WTC11 (cell line): ENCODE measurements at regions not wholly inside any gene's neighbourhood (a gene's known extent, or its start where the extent isn't known, plus 50 kb on each side); places are given as distances from the start of the nearest gene placed in this dataset.

Experiments
- ATAC-seq: fragments of 200-7000 bp; cut with Tn5 transposase; 2 replicates; pipeline ENCODE4 v1.10.0; 2021; ENCODE audit warnings: mild to moderate bottlenecking, moderate library complexity
- CTCF ChIA-PET: fragments of 300-600 bp; sonication (Branson Sonifier 250); formaldehyde crosslinking; loops from one replicate; lab custom pipeline; 2021; ENCODE audit warnings: antibody characterized with exemption; lab: Charles Lee
- POLR2A ChIA-PET: fragments of 350-600 bp; sonication (Branson Sonifier 250); formaldehyde crosslinking; loops from one replicate; lab custom pipeline; 2021; ENCODE audit warnings: antibody characterized with exemption; lab: Charles Lee
- DNase-seq: peaks from one replicate; pipeline ENCODE4 v3.0.0; 2021; ENCODE audit warnings: low spot score
- H3K27ac Mint-ChIP-seq: 2 replicates; pipeline ENCODE4 v1.8.0; 2021; ENCODE audit warnings: mixed read lengths
- H3K27me3 Mint-ChIP-seq: 2 replicates; pipeline ENCODE4 v1.8.0; 2021; ENCODE audit warnings: low read depth, mild to moderate bottlenecking, moderate library complexity, mixed read lengths
- H3K36me3 Mint-ChIP-seq: 2 replicates; pipeline ENCODE4 v1.8.0; 2021; ENCODE audit warnings: mixed read lengths
- H3K4me1 Mint-ChIP-seq: 2 replicates; pipeline ENCODE4 v1.8.0; 2022; ENCODE audit warnings: mixed read lengths
- H3K4me3 Mint-ChIP-seq: 2 replicates; pipeline ENCODE4 v1.8.0; 2021; ENCODE audit warnings: mild to moderate bottlenecking, moderate library complexity, mixed read lengths
- H3K9me3 Mint-ChIP-seq: 2 replicates; pipeline ENCODE4 v1.8.0; 2021; ENCODE audit warnings: mixed read lengths
- AFF4 ChIP-seq: sonication (generic); formaldehyde crosslinking; IDR thresholded peaks from 2 replicates; pipeline ENCODE4 v1.8.1; 2023; ENCODE audit warnings: mild to moderate bottlenecking, missing genetic modification reagents, borderline replicate concordance
- CDX4 ChIP-seq: fragments of 250-450 bp; sonication (Bioruptor Pico); IDR thresholded peaks from 2 replicates; pipeline ENCODE4 v1.9.0; 2021; ENCODE audit warnings: moderate library complexity, mild to moderate bottlenecking, inconsistent platforms, borderline replicate concordance
- E2F1 ChIP-seq: sonication (generic); formaldehyde crosslinking; IDR thresholded peaks from 2 replicates; pipeline ENCODE4 v1.8.0; 2022; ENCODE audit warnings: mild to moderate bottlenecking, missing genetic modification reagents
- GABPB1 ChIP-seq: sonication (generic); formaldehyde crosslinking; IDR thresholded peaks from 2 replicates; pipeline ENCODE4 v1.8.1; 2023; ENCODE audit warnings: mild to moderate bottlenecking, missing genetic modification reagents
- JAZF1 ChIP-seq: fragments of 250-450 bp; sonication (Bioruptor Pico); IDR thresholded peaks from 2 replicates; pipeline ENCODE4 v1.9.0; 2021; ENCODE audit warnings: moderate library complexity, mild to moderate bottlenecking, inconsistent platforms
- MYBL2 ChIP-seq: sonication (generic); formaldehyde crosslinking; IDR thresholded peaks from 2 replicates; pipeline ENCODE4 v1.8.1; 2023; ENCODE audit warnings: mild to moderate bottlenecking, moderate library complexity, missing genetic modification reagents
- NFYB ChIP-seq: sonication (generic); formaldehyde crosslinking; conservative IDR thresholded peaks from 2 replicates; pipeline ENCODE4 v1.8.0; 2022; ENCODE audit warnings: low read depth, missing genetic modification reagents
- NR3C1 ChIP-seq: sonication (generic); formaldehyde crosslinking; conservative IDR thresholded peaks from 2 replicates; pipeline ENCODE4 v1.8.1; 2023; ENCODE audit warnings: low read depth, mild to moderate bottlenecking, missing genetic modification reagents
- PREB ChIP-seq: sonication (generic); formaldehyde crosslinking; IDR thresholded peaks from 2 replicates; pipeline ENCODE4 v1.8.1; 2022; ENCODE audit warnings: mild to moderate bottlenecking, missing genetic modification reagents, moderate library complexity, borderline replicate concordance
- PRRX2 ChIP-seq: fragments of 250-450 bp; sonication (Bioruptor Pico); IDR thresholded peaks from 2 replicates; pipeline ENCODE4 v1.8.0; 2021; ENCODE audit warnings: mild to moderate bottlenecking
- USF1 ChIP-seq: sonication (generic); formaldehyde crosslinking; IDR thresholded peaks from 2 replicates; pipeline ENCODE4 v1.8.0; 2022; ENCODE audit warnings: mild to moderate bottlenecking, missing genetic modification reagents
- USF2 ChIP-seq: sonication (generic); formaldehyde crosslinking; IDR thresholded peaks from 2 replicates; pipeline ENCODE4 v1.8.1; 2023; ENCODE audit warnings: mild to moderate bottlenecking, missing genetic modification reagents, moderate library complexity
- ZMAT4 ChIP-seq: fragments of 250-450 bp; sonication (Bioruptor Pico); IDR thresholded peaks from 2 replicates; pipeline ENCODE4 v1.9.0; 2021; ENCODE audit warnings: mild to moderate bottlenecking
- ZNF317 ChIP-seq: sonication (generic); formaldehyde crosslinking; IDR thresholded peaks from 2 replicates; pipeline ENCODE4 v1.8.1; 2023; ENCODE audit warnings: low read depth, mild to moderate bottlenecking, moderate library complexity, missing genetic modification reagents, borderline replicate concordance
- ZNF425 ChIP-seq: fragments of 250-450 bp; sonication (Bioruptor Pico); conservative IDR thresholded peaks from 2 replicates; pipeline ENCODE4 v1.9.0; 2021; ENCODE audit warnings: mild to moderate bottlenecking
- ZNF532 ChIP-seq: fragments of 250-450 bp; sonication (Bioruptor Pico); IDR thresholded peaks from 2 replicates; pipeline ENCODE4 v1.9.0; 2021; ENCODE audit warnings: mild to moderate bottlenecking, borderline replicate concordance

GRCh38 chr12:114241973-114242434 lies 163.9 kb downstream of the TBX5 start:
- Mint-ChIP-seq H3K4me3 (no peak overlapping the region), H3K27ac (no peak overlapping the region), H3K36me3 (0 out of 2 replicates have a peak, but pooled peaks cover 2% of the 10 kb centered on the region), H3K9me3 (peaks cover 9% of the 10 kb centered on the region), H3K27me3 (no peaks in the 10 kb centered on the region; the same call in 1 of the 2 replicates), H3K4me1 (peaks cover 32% of the 10 kb centered on the region)
- ATAC-seq (peak; percentile 64), DNase-seq (no peak)
- CTCF ChIA-PET = interaction anchor here (1.2 kb wide), 2 partner anchors 16 to 60 kb away, joined by 3 to 4 read pairs; no protein-coding TSS in a partner anchor
- POLR2A ChIA-PET = interaction anchor here (0.7 kb wide), 1 partner anchor 167 kb away, joined by 3 read pairs; no protein-coding TSS in a partner anchor
- no peak for TF ChIP-seq ZNF317 (CRISPR knock-in tag)
- peak; percentile 87 for TF ChIP-seq USF2 (CRISPR knock-in tag)
- TF ChIP-seq PREB (CRISPR knock-in tag) = no peak
- TF ChIP-seq NFYB (CRISPR knock-in tag) = peak; percentile 32; the same call in 1 of the 2 replicates
- peak; percentile 77 for TF ChIP-seq USF1 (CRISPR knock-in tag)
- no peak for TF ChIP-seq AFF4 (CRISPR knock-in tag)
- TF ChIP-seq E2F1 (CRISPR knock-in tag) = no peak
- no peak for TF ChIP-seq ZNF532
- no peak for TF ChIP-seq PRRX2

- ChIA-PET CTCF (no interaction called here), POLR2A (no interaction called here)
- H3K36me3 Mint-ChIP-seq = 0 out of 2 replicates have a peak, but pooled peaks cover 2% of the 10 kb centered on the region
- peaks cover 26% of the 10 kb centered on the region for H3K4me1 Mint-ChIP-seq
- ATAC-seq (no peak), DNase-seq (no peak)
- H3K9me3 Mint-ChIP-seq = peaks cover 12% of the 10 kb centered on the region
- H3K27me3 Mint-ChIP-seq = no peaks in the 10 kb centered on the region; the same call in 1 of the 2 replicates
- no peak overlapping the region for H3K4me3 Mint-ChIP-seq
- H3K27ac Mint-ChIP-seq = no peak overlapping the region
- TF ChIP-seq JAZF1 (CRISPR knock-in tag) = no peak
- TF ChIP-seq PREB (CRISPR knock-in tag) = no peak
- no peak for TF ChIP-seq MYBL2 (CRISPR knock-in tag)
- no peak for TF ChIP-seq PRRX2
- no peak for TF ChIP-seq NR3C1 (CRISPR knock-in tag)
- TF ChIP-seq ZMAT4 (CRISPR knock-in tag) = no peak
- TF ChIP-seq ZNF425 = no peak
- TF ChIP-seq CDX4 (CRISPR knock-in tag) = no peak
- TF ChIP-seq GABPB1 (CRISPR knock-in tag) = no peak
Measured at GRCh38 chr12:114240288-114240687, 165.7 kb downstream of the TBX5 start.
